ENCODE measurements at regions not wholly inside any gene's neighbourhood (a gene's known extent, or its start where the extent isn't known, plus 50 kb on each side); places are given as distances from the start of the nearest gene placed in this dataset.

GRCh38 chr15:37520882-37521281 is 413.6 kb upstream of the TMCO5A start:
- no peak overlapping the region for H3K4me3 ChIP-seq (replicated peaks; ENCODE audit: low read depth, low read length)
- DNase-seq (ENCODE audit: extremely low read depth, low read depth): no peak
- no peak for TF ChIP-seq CTCF (IDR thresholded peaks at IDR 0.05; ENCODE audit: low read depth, low read length, missing control alignments)

DNA sequence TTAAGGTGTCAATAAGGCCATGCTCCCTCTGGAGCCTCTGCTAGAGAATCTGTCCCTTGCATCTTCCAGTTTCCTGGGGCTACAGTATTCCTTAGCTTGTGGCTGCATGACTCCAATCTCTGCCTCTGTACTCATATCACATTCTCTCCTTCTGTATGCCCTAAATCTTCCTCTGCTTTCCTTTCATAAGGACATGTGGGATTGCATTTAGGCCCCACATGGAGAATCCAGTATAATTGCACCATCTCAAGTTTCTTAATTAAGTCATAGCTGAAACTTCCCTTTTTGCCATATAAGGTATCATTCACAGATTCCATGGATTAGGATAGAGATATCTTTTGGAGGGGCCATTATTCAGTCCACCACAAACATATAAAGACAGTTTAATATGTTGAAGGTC is 409.8 kb upstream of the TMCO5A start:
- no peak for TF ChIP-seq CTCF (IDR thresholded peaks at IDR 0.05; ENCODE audit: low read depth, low read length, missing control alignments)
- DNase-seq (ENCODE audit: extremely low read depth, low read depth): no peak

GRCh38 chr15:37528432-37528831 is 406.0 kb upstream of the TMCO5A start:
- no peak overlapping the region for H3K4me3 ChIP-seq (replicated peaks; ENCODE audit: low read depth, low read length)
- TF ChIP-seq CTCF (IDR thresholded peaks at IDR 0.05; ENCODE audit: low read depth, low read length, missing control alignments): no peak
- no peak for DNase-seq (ENCODE audit: extremely low read depth, low read depth)

More for the DNA sequence above, 409.8 kb upstream of the TMCO5A start:
- no peak overlapping the region for H3K4me3 ChIP-seq (replicated peaks; ENCODE audit: low read depth, low read length)

GRCh38 chr15:37536967-37537605 is 397.4 kb upstream of the TMCO5A start:
- peak; percentile 11 for DNase-seq (ENCODE audit: extremely low read depth, low read depth)
- H3K4me3 ChIP-seq (replicated peaks; ENCODE audit: low read depth, low read length): no peak overlapping the region
- no peak for TF ChIP-seq CTCF (IDR thresholded peaks at IDR 0.05; ENCODE audit: low read depth, low read length, missing control alignments)

- H3K4me3 ChIP-seq (replicated peaks; ENCODE audit: low read depth, low read length): no peak overlapping the region
- DNase-seq (ENCODE audit: extremely low read depth, low read depth): no peak
- no peak for TF ChIP-seq CTCF (IDR thresholded peaks at IDR 0.05; ENCODE audit: low read depth, low read length, missing control alignments)
These were observed 396.6 kb upstream of the TMCO5A start for GRCh38 chr15:37537802-37538201.

- H3K4me3 ChIP-seq (replicated peaks; ENCODE audit: low read depth, low read length): no peak overlapping the region
- no peak for TF ChIP-seq CTCF (IDR thresholded peaks at IDR 0.05; ENCODE audit: low read depth, low read length, missing control alignments)
- no peak for DNase-seq (ENCODE audit: extremely low read depth, low read depth)
These were observed 386.3 kb upstream of the TMCO5A start for GRCh38 chr15:37548116-37548515.
